ENCODE measurements at regions not wholly inside any gene's neighbourhood (a gene's known extent, or its start where the extent isn't known, plus 50 kb on each side); places are given as distances from the start of the nearest gene placed in this dataset.

DNA sequence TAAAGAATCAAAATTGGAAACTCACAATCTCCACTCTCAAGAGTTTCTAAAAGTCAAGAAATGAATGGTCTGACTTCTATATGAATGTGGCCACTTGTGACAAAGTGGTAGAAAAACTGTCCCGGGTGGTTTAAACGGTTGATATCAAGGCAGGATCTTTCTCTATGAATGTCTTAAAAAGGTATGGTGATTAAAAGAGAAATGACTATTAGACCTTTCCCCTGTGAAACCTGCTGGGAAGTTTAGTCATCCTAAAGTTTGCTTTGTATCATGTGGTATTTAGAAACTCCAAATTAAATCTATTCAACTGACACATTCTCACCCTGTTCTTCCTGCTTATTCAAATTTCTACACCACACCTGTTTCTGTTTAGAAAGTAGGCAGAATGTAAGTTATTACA is 492.5 kb downstream of the XPNPEP1 start:
- TF ChIP-seq EP300 (IDR thresholded peaks at IDR 0.05) (no peak), POLR2A (IDR thresholded peaks at IDR 0.05) (no peak), POLR2AphosphoS5 (IDR thresholded peaks at IDR 0.05) (no peak)
- TF ChIP-seq, protein P1, sequence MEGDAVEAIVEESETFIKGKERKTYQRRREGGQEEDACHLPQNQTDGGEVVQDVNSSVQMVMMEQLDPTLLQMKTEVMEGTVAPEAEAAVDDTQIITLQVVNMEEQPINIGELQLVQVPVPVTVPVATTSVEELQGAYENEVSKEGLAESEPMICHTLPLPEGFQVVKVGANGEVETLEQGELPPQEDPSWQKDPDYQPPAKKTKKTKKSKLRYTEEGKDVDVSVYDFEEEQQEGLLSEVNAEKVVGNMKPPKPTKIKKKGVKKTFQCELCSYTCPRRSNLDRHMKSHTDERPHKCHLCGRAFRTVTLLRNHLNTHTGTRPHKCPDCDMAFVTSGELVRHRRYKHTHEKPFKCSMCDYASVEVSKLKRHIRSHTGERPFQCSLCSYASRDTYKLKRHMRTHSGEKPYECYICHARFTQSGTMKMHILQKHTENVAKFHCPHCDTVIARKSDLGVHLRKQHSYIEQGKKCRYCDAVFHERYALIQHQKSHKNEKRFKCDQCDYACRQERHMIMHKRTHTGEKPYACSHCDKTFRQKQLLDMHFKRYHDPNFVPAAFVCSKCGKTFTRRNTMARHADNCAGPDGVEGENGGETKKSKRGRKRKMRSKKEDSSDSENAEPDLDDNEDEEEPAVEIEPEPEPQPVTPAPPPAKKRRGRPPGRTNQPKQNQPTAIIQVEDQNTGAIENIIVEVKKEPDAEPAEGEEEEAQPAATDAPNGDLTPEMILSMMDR (IDR thresholded peaks at IDR 0.05), result no peak
- no peaks in the 10 kb centered on the region for H3K27me3 ChIP-seq
- H3K4me1 ChIP-seq, result peaks cover 0 to 25% (median 11%) of the 10 kb centered on the region in 4 donors
- no peaks in the 10 kb centered on the region for H3K36me3 ChIP-seq
- H3K9me3 ChIP-seq, result no peaks in the 10 kb centered on the region
- no peak overlapping the region for H3K4me3 ChIP-seq
- intact Hi-C loops (cut with DNase I), result no loop called here
- DNase-seq, result no peak
- 86 to 88% methylated on average over 2 of the region's 2 CpGs for WGBS, 2 donors
- H3K27ac ChIP-seq, result peak overlapping the region in 1 of 4 donors; percentile 35

- TF ChIP-seq POLR2AphosphoS5 (IDR thresholded peaks at IDR 0.05) (no peak), POLR2A (IDR thresholded peaks at IDR 0.05) (no peak), EP300 (IDR thresholded peaks at IDR 0.05) (no peak)
- TF ChIP-seq, protein P1 (IDR thresholded peaks at IDR 0.05), result no peak
- H3K27ac ChIP-seq, result peak overlapping the region in 3 of 4 donors; percentile 31 to 43 (median 35)
- no peaks in the 10 kb centered on the region for H3K27me3 ChIP-seq
- H3K36me3 ChIP-seq, result no peaks in the 10 kb centered on the region
- no peak for DNase-seq
- peaks cover 0 to 25% (median 11%) of the 10 kb centered on the region in 4 donors for H3K4me1 ChIP-seq
- no peak overlapping the region for H3K4me3 ChIP-seq
- 77 to 78% methylated on average over 6 of the region's 6 CpGs for WGBS, 2 donors
- H3K9me3 ChIP-seq, result no peaks in the 10 kb centered on the region
- intact Hi-C loops (cut with DNase I), result no loop called here
Observed at GRCh38 chr10:109430043-109430760, 493.1 kb downstream of the XPNPEP1 start.

GRCh38 chr10:109428775-109429491 is 494.4 kb downstream of the XPNPEP1 start:
- H3K9me3 ChIP-seq, result no peaks in the 10 kb centered on the region
- no peak overlapping the region for H3K4me3 ChIP-seq
- no peaks in the 10 kb centered on the region for H3K36me3 ChIP-seq
- no peak for TF ChIP-seq EP300 (IDR thresholded peaks at IDR 0.05)
- no peak for TF ChIP-seq POLR2A (IDR thresholded peaks at IDR 0.05)
- no peak for TF ChIP-seq POLR2AphosphoS5 (IDR thresholded peaks at IDR 0.05)
- TF ChIP-seq, protein P1 (IDR thresholded peaks at IDR 0.05), result no peak
- H3K4me1 ChIP-seq, result peaks cover 0 to 25% (median 11%) of the 10 kb centered on the region in 4 donors
- intact Hi-C loops (cut with DNase I), result no loop called here
- no peak overlapping the region for H3K27ac ChIP-seq
- 89 to 90% methylated on average over 3 of the region's 3 CpGs for WGBS, 2 donors
- no peak for DNase-seq
- H3K27me3 ChIP-seq, result no peaks in the 10 kb centered on the region

DNA sequence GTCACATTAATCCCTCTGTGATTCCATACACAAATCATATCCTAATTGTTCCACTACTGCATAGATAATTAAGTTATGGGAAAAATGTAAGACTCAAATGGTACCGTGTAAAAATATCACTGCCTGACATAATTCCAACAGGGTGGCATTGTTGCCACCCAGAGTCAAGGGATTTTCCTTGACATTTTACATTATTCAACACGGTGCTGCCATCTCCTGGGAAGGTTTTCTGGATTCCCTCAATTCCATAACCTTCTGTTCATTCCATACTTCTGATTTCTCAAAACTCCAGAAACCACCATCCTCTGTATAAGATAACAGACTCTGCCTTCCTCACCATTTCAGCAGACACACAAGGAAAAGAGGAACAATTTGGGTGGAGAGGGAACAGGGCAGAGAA is 495.9 kb downstream of the XPNPEP1 start:
- H3K4me1 ChIP-seq, result peaks cover 0 to 25% (median 11%) of the 10 kb centered on the region in 4 donors
- no peaks in the 10 kb centered on the region for H3K9me3 ChIP-seq
- 55 to 61% methylated on average over 2 of the region's 2 CpGs for WGBS, 2 donors
- H3K27me3 ChIP-seq, result no peaks in the 10 kb centered on the region
- DNase-seq, result no peak
- intact Hi-C loops (cut with DNase I), result no loop called here
- no peak overlapping the region for H3K27ac ChIP-seq
- H3K4me3 ChIP-seq, result no peak overlapping the region
- TF ChIP-seq EP300 (IDR thresholded peaks at IDR 0.05) (no peak), POLR2A (IDR thresholded peaks at IDR 0.05) (no peak), POLR2AphosphoS5 (IDR thresholded peaks at IDR 0.05) (no peak)
- TF ChIP-seq, protein P1 (IDR thresholded peaks at IDR 0.05), result no peak
- no peaks in the 10 kb centered on the region for H3K36me3 ChIP-seq
